ENCODE measurements at regions not wholly inside any gene's neighbourhood (a gene's known extent, or its start where the extent isn't known, plus 50 kb on each side); places are given as distances from the start of the nearest gene placed in this dataset.

DNA sequence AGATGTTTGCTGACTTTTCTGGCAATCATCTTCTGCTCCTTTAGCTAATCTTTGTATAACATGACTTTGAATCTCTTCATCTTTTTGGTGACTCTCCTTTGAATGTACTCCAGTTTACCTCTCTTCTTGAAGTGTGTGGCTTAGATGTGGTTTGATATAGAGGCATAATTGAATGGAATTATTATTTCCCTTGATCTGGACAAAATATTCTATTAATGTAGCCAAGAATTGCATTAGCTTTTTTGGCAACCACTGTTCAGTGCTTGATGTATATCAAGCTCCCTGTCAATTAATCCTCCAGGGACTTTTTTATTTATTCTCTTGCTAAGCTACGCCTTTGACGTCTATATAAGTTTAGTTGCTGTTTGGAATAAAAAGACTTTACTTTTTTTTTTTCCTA, 490.8 kb downstream of the PCDH20 start:
- no peaks in the 10 kb centered on the region for H3K27me3 ChIP-seq (ENCODE audit: control insufficient read depth in 1 of 2, insufficient read depth in 2 of 2, low read length in 2 of 2)
- intact Hi-C loops (cut with DNase I, micrococcal nuclease): no loop called here
- Mint-ChIP-seq H3K27ac (no peak overlapping the region), H3K9me3 (peaks cover 7% of the 10 kb centered on the region), H3K36me3 (ENCODE audit: low read depth) (no peaks in the 10 kb centered on the region), H3K27me3 (no peaks in the 10 kb centered on the region), H3K4me3 (no peak overlapping the region), H3K4me1 (ENCODE audit: low read depth) (no peaks in the 10 kb centered on the region)
- H3K4me3 ChIP-seq (ENCODE audit: low read length): no peak overlapping the region
- ATAC-seq (ENCODE audit: poor library complexity) (no peak), DNase-seq (no peak)
- no peaks in the 10 kb centered on the region for H3K9me3 ChIP-seq (ENCODE audit: control insufficient read depth in 1 of 2, insufficient read depth in 1 of 2, low read length in 2 of 2)
- POLR2A ChIA-PET: no interaction called here
- H3K36me3 ChIP-seq (ENCODE audit: insufficient read depth, low read length): no peaks in the 10 kb centered on the region
- H3K4me1 ChIP-seq (ENCODE audit: insufficient read depth, low read length): no peaks in the 10 kb centered on the region
- H3K27ac ChIP-seq (ENCODE audit: low read depth in 1 of 2, low read length in 2 of 2): no peak overlapping the region
- TF ChIP-seq, protein P1, sequence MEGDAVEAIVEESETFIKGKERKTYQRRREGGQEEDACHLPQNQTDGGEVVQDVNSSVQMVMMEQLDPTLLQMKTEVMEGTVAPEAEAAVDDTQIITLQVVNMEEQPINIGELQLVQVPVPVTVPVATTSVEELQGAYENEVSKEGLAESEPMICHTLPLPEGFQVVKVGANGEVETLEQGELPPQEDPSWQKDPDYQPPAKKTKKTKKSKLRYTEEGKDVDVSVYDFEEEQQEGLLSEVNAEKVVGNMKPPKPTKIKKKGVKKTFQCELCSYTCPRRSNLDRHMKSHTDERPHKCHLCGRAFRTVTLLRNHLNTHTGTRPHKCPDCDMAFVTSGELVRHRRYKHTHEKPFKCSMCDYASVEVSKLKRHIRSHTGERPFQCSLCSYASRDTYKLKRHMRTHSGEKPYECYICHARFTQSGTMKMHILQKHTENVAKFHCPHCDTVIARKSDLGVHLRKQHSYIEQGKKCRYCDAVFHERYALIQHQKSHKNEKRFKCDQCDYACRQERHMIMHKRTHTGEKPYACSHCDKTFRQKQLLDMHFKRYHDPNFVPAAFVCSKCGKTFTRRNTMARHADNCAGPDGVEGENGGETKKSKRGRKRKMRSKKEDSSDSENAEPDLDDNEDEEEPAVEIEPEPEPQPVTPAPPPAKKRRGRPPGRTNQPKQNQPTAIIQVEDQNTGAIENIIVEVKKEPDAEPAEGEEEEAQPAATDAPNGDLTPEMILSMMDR (IDR thresholded peaks at IDR 0.05): no peak
- CTCF ChIA-PET: interaction anchor here (1.1 kb wide), 1 partner anchor 34 kb away, joined by 3 read pairs; no protein-coding TSS in a partner anchor

DNA sequence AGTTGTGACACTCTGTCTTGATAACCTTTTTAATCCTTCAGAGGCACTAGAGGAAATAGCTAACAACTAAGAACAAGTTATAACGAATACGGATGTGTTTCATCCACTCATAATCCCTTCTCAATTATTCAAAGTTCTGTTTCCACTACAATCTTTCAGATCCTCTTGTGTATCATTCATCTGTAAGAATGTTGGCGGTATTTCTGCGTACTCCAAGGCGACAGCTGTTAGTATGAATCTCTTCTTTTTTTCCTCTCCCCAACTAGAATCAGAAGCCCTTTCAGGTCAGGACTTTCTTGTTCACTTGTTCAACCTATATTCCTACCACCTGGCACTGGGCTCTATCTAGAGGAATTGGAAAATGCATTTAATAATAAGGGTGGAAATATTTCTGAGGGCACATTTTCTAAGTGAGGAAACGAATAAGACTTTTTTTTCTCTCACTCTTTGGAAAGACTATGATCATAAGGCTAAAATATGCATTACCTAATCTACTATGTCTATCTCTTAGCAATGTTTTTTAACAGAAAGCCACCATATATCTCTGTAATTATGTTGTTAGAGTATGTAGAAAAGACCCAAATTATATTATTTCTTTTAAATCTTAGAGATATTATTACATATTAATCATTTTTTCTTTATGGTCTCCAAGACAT, 492.9 kb downstream of the PCDH20 start:
- Histone ChIP-seq H3K36me3 (ENCODE audit: insufficient read depth, low read length) (no peaks in the 10 kb centered on the region), H3K4me1 (ENCODE audit: insufficient read depth, low read length) (no peaks in the 10 kb centered on the region), H3K9me3 (ENCODE audit: control insufficient read depth in 1 of 2, insufficient read depth in 1 of 2, low read length in 2 of 2) (no peaks in the 10 kb centered on the region), H3K27ac (ENCODE audit: low read depth in 1 of 2, low read length in 2 of 2) (no peak overlapping the region), H3K27me3 (ENCODE audit: control insufficient read depth in 1 of 2, insufficient read depth in 2 of 2, low read length in 2 of 2) (no peaks in the 10 kb centered on the region), H3K4me3 (ENCODE audit: low read length) (no peak overlapping the region)
- ATAC-seq (ENCODE audit: poor library complexity): no peak
- intact Hi-C loops (cut with DNase I, micrococcal nuclease): no loop called here
- no peaks in the 10 kb centered on the region for H3K36me3 Mint-ChIP-seq (ENCODE audit: low read depth)
- ChIA-PET POLR2A (no interaction called here), CTCF (no interaction called here)
- H3K4me1 Mint-ChIP-seq (ENCODE audit: low read depth): no peaks in the 10 kb centered on the region
- no peak overlapping the region for H3K4me3 Mint-ChIP-seq
- TF ChIP-seq, protein P1 (IDR thresholded peaks at IDR 0.05): no peak
- DNase-seq: no peak
- H3K27ac Mint-ChIP-seq: no peak overlapping the region
- H3K27me3 Mint-ChIP-seq: no peaks in the 10 kb centered on the region
- peaks cover 5% of the 10 kb centered on the region for H3K9me3 Mint-ChIP-seq

DNA sequence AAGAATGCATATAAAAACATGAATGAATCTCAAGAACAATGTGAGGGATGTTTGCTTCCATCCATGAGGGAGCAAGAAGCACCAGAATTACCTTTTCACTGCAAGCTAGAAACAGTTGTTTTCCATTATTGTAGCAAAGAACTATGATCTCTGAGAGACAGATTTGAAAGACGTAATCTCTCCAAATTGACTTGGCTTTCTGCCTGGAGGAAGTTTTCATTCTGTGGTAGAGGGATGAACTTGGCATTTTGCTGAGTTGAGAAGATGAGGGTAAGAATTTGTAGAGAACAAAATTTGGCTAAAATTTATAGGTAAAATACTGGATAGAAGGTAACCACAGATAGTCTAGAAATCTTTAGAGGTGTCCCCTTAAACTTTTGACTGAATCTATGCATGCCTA, 496.8 kb downstream of the TDRD3 start:
- Mint-ChIP-seq H3K27me3 (no peaks in the 10 kb centered on the region), H3K36me3 (ENCODE audit: low read depth) (no peaks in the 10 kb centered on the region), H3K4me1 (ENCODE audit: low read depth) (no peaks in the 10 kb centered on the region), H3K9me3 (peaks cover 11% of the 10 kb centered on the region), H3K4me3 (no peak overlapping the region), H3K27ac (no peak overlapping the region)
- Histone ChIP-seq H3K27me3 (ENCODE audit: control insufficient read depth in 1 of 2, insufficient read depth in 2 of 2, low read length in 2 of 2) (no peaks in the 10 kb centered on the region), H3K4me3 (ENCODE audit: low read length) (no peak overlapping the region), H3K27ac (ENCODE audit: low read depth in 1 of 2, low read length in 2 of 2) (no peak overlapping the region), H3K4me1 (ENCODE audit: insufficient read depth, low read length) (no peaks in the 10 kb centered on the region), H3K9me3 (ENCODE audit: control insufficient read depth in 1 of 2, insufficient read depth in 1 of 2, low read length in 2 of 2) (peaks cover 0 to 8% of the 10 kb centered on the region in 2 experiments), H3K36me3 (ENCODE audit: insufficient read depth, low read length) (no peaks in the 10 kb centered on the region)
- intact Hi-C loops (cut with DNase I, micrococcal nuclease): no loop called here
- ChIA-PET POLR2A (no interaction called here), CTCF (no interaction called here)
- ATAC-seq (ENCODE audit: poor library complexity) (no peak), DNase-seq (no peak)
- TF ChIP-seq, protein P1 (IDR thresholded peaks at IDR 0.05): no peak
